ENCODE measurements at regions not wholly inside any gene's neighbourhood (a gene's known extent, or its start where the extent isn't known, plus 50 kb on each side); places are given as distances from the start of the nearest gene placed in this dataset.

GRCh38 chr9:40926404-40927259 is 201.8 kb downstream of the FOXD4L6 start:
- H3K9ac ChIP-seq (ENCODE audit: low read depth in 1 of 2, low read length in 2 of 2), result no peak overlapping the region
- peak overlapping the region in 2 of 3 donors; percentile 15 to 44 for H3K4me3 ChIP-seq (ENCODE audit: low read depth in 1 of 3, low read length in 3 of 3)
- H3K27me3 ChIP-seq (ENCODE audit: control insufficient read depth in 4 of 4, insufficient read depth in 4 of 4, low read length in 3 of 4), result no peaks in the 10 kb centered on the region
- H3K9me3 ChIP-seq (ENCODE audit: control insufficient read depth in 4 of 4, low read length in 3 of 4), result peaks cover 30 to 88% (median 60%) of the 10 kb centered on the region in 4 donors
- no peaks in the 10 kb centered on the region for H3K4me1 ChIP-seq (ENCODE audit: control insufficient read depth in 4 of 4, insufficient read depth in 4 of 4, low read length in 3 of 4)
- TF ChIP-seq ATF3 (IDR thresholded peaks at IDR 0.05) (no peak), GABPA (IDR thresholded peaks at IDR 0.05 in 1 of 2, conservative IDR thresholded peaks at IDR 0.05 in 1 of 2) (no peak), SP1 (IDR thresholded peaks at IDR 0.05) (no peak), TAF1 (conservative IDR thresholded peaks at IDR 0.05) (no peak), CTCF (IDR thresholded peaks at IDR 0.05; ENCODE audit: low read depth, low read length, missing input control) (no peak), RXRA (IDR thresholded peaks at IDR 0.05) (no peak), YY1 (IDR thresholded peaks at IDR 0.05) (no peak)
- no peak overlapping the region for H3K27ac ChIP-seq (ENCODE audit: low read depth in 1 of 2, low read length in 2 of 2)
- WGBS, result 54% methylated on average over 8 of the region's 8 CpGs
- H3K36me3 ChIP-seq (ENCODE audit: control insufficient read depth in 4 of 4, insufficient read depth in 3 of 4, low read depth in 1 of 4, low read length in 3 of 4), result no peaks in the 10 kb centered on the region
- no peak for DNase-seq (ENCODE audit: low spot score)

- 72% methylated on average over 8 of the region's 8 CpGs for WGBS
- Histone ChIP-seq H3K4me3 (ENCODE audit: low read depth in 1 of 3, low read length in 3 of 3) (peak overlapping the region in 2 of 3 donors; percentile 3 to 12), H3K9me3 (ENCODE audit: control insufficient read depth in 4 of 4, low read length in 3 of 4) (peaks cover 25 to 78% (median 54%) of the 10 kb centered on the region in 4 donors), H3K36me3 (ENCODE audit: control insufficient read depth in 4 of 4, insufficient read depth in 3 of 4, low read depth in 1 of 4, low read length in 3 of 4) (no peaks in the 10 kb centered on the region), H3K27me3 (ENCODE audit: control insufficient read depth in 4 of 4, insufficient read depth in 4 of 4, low read length in 3 of 4) (no peaks in the 10 kb centered on the region), H3K4me1 (ENCODE audit: control insufficient read depth in 4 of 4, insufficient read depth in 4 of 4, low read length in 3 of 4) (no peaks in the 10 kb centered on the region), H3K9ac (ENCODE audit: low read depth in 1 of 2, low read length in 2 of 2) (no peak overlapping the region), H3K27ac (ENCODE audit: low read depth in 1 of 2, low read length in 2 of 2) (no peak overlapping the region)
- DNase-seq (ENCODE audit: low spot score), result no peak
- TF ChIP-seq ZBTB33 (IDR thresholded peaks at IDR 0.05), result no peak
- no peak for TF ChIP-seq NR2F2 (IDR thresholded peaks at IDR 0.05)
- no peak for TF ChIP-seq FOXA1 (IDR thresholded peaks at IDR 0.05)
- TF ChIP-seq JUND (IDR thresholded peaks at IDR 0.05), result no peak
- TF ChIP-seq SP1 (IDR thresholded peaks at IDR 0.05), result no peak
- no peak for TF ChIP-seq HNF4A (conservative IDR thresholded peaks at IDR 0.05)
- TF ChIP-seq ATF3 (IDR thresholded peaks at IDR 0.05), result no peak
- TF ChIP-seq FOXA2 (IDR thresholded peaks at IDR 0.05), result no peak
- TF ChIP-seq GABPA (IDR thresholded peaks at IDR 0.05 in 1 of 2, conservative IDR thresholded peaks at IDR 0.05 in 1 of 2), result no peak
- no peak for TF ChIP-seq MAX (IDR thresholded peaks at IDR 0.05)
- no peak for TF ChIP-seq RAD21 (IDR thresholded peaks at IDR 0.05)
- TF ChIP-seq EGR1 (IDR thresholded peaks at IDR 0.05; ENCODE audit: low read depth in 2 of 2), result no peak
- TF ChIP-seq TAF1 (conservative IDR thresholded peaks at IDR 0.05), result no peak
- TF ChIP-seq CTCF (IDR thresholded peaks at IDR 0.05; ENCODE audit: low read depth, low read length, missing input control), result no peak
- TF ChIP-seq HNF4G (IDR thresholded peaks at IDR 0.05), result no peak
- no peak for TF ChIP-seq REST (IDR thresholded peaks at IDR 0.05)
Measured at GRCh38 chr9:40925149-40925548, 203.3 kb downstream of the FOXD4L6 start.
